GM12891 (cell line): ENCODE measurements at regions not wholly inside any gene's neighbourhood (a gene's known extent, or its start where the extent isn't known, plus 50 kb on each side); places are given as distances from the start of the nearest gene placed in this dataset.

Experiments
- PAX5 ChIP-seq: IDR thresholded peaks from 2 replicates; pipeline ENCODE4 v1.6.1; 2011; ENCODE audit warnings: low read length, moderate library complexity, mild to moderate bottlenecking; ENCODE audit not compliant: insufficient read depth, severe bottlenecking
- POLR2A ChIP-seq: IDR thresholded peaks from 2 replicates; pipeline ENCODE4 v1.6.1; 2011; ENCODE audit warnings: low read depth, low read length, control low read depth
- POU2F2 ChIP-seq: IDR thresholded peaks from 2 replicates; pipeline ENCODE4 v1.6.1; 2011; ENCODE audit warnings: low read depth, mild to moderate bottlenecking, control low read depth, low read length, moderate library complexity
- SPI1 ChIP-seq: IDR thresholded peaks from 2 replicates; pipeline ENCODE4 v1.6.1; 2011; ENCODE audit warnings: low read depth, low read length, control low read depth
- TAF1 ChIP-seq: IDR thresholded peaks from 2 replicates; pipeline ENCODE4 v1.6.1; 2011; ENCODE audit warnings: low read depth, low read length, control low read depth

DNA sequence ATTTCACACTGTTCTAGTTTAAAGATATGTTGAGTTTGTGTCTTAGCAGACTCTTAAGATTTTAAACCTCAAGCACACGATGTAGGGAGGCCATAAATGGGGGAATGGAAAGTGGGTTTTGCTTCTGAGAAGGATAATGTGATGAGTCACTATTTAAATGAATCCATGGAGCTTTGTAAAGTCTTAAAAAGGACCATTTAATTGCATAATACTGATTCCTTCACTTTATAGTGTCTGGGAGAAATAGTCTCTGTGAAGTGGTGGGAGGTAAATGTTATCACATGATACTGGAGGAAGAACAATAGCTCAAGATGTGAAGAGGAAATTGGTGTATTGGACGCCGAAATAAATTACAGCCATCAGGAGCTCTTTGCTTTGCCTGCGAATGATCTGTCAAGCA lies 84.0 kb upstream of the MYO3A start:
- TF ChIP-seq POU2F2 (no peak), PAX5 (no peak), POLR2A (no peak), SPI1 (no peak), TAF1 (no peak)
